NCI-H510A (cell line): ENCODE measurements at regions not wholly inside any gene's neighbourhood (a gene's known extent, or its start where the extent isn't known, plus 50 kb on each side); places are given as distances from the start of the nearest gene placed in this dataset.
"Not testable (repeated sequence)": the region's sequence is repeated elsewhere in the genome, so short reads cannot be mapped to it uniquely, and the experiment has no call there.

Experiments
- DNase-seq: peaks from one replicate; lab custom pipeline; 2025; lab: John Stamatoyannopoulos, UW

GRCh38 chr10:56104487-56104886 lies 256.6 kb downstream of the ZWINT start:
- DNase-seq: no peak

GRCh38 chr10:56096226-56096517 lies 264.9 kb downstream of the ZWINT start:
- DNase-seq: no peak

GRCh38 chr10:56095506-56096225 lies 265.4 kb downstream of the ZWINT start:
- no peak for DNase-seq

DNA sequence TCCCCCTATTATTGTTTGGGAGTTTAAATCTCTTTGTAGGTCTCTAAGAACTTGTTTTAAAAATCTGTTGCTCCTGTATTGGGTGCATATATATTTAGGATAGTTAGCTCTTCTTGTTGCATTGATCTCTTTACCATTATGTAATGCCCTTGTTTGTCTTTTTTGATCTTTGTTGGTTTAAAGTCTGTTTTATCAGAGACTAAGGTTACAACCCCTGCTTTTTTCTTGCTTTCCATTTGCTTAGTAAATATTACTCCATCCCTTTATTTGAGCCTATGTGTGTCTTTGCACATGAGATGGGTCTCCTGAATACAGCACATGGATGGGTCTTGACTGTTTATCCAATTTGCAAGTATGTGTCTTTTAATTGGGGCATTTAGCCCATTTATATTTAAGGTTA lies 267.4 kb downstream of the ZWINT start:
- not testable (repeated sequence) for DNase-seq

- no peak for DNase-seq
Measured at GRCh38 chr10:56091872-56092271, 269.2 kb downstream of the ZWINT start.

- no peak for DNase-seq
Measured at GRCh38 chr10:56090914-56091540, 270.0 kb downstream of the ZWINT start.

GRCh38 chr10:56085406-56086122 lies 275.5 kb downstream of the ZWINT start:
- no peak for DNase-seq

DNA sequence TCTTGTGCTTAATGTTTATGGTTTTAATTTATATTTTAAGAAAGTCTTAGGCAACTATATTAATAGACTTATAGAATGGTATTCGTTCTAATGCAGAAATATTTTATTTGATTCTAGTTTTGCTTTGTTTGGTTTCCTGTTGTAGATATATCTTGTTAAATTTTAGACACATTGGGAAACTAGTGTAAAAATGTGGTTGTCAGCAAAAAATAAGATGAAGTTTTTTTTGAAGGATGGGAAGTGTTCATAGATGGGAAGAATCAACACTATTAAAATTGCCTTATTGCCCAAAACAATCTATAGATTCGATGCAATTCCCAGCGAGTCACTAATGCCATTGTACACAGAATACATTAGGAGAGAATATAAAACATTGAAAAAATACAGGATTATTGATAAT lies 278.9 kb downstream of the ZWINT start:
- no peak for DNase-seq

DNA sequence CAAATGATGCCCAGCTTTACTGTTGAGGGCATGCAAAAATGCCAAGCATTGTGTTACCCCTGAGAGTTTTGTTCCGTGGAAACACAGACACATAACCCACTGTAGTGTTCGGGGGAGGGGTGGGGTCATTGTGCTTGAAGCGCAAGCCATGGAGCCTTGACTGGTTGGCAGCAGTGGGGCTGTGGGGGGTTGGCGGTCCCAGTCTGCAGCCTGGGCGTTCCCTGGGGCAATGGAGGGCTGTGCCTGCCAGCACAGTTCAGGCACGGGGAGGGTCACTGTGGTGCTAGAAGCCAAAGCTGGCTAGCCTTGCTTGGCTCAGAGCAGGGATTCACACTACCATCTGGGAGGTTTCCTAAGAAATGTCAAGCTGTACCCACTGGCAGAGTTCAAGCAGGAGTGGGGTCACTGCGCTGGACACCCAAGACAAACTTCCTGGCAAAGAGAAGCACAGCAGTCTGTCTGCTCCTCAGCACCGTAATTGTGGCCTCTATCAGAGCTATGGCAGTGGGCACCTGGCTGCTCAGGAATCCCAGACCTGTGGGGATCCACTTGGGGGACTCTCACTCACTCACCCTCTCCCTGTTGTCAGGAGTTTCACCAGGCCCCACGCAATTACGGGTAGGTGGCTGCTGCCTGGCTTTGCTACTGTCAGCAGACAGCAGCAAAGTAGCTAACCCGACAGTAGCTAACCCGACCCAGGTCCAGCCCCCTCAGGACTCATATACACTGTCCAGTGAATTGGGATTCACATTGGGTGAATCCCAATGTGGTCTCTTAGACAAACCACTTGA lies 292.4 kb downstream of the ZWINT start:
- no peak for DNase-seq

DNA sequence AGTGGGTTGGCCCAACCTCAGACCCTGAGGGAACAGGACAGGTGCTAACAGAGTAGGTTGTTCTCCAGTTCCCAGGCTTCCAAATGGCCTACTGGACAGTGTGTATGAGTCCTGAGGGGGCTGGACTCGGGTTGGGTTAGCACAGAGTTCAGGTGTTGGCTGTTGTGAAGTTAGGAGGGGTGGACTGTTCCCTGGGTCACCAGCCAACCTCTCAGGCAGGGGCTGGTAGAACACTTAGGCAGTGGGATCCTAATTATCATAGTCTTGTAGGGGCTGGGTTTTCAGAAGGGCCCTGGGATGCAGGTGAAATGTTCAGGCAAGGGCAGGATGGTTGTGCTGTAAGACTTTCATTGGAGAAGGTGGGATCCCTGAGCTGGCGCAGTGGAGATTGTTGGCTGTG lies 293.0 kb downstream of the ZWINT start:
- no peak for DNase-seq

DNA sequence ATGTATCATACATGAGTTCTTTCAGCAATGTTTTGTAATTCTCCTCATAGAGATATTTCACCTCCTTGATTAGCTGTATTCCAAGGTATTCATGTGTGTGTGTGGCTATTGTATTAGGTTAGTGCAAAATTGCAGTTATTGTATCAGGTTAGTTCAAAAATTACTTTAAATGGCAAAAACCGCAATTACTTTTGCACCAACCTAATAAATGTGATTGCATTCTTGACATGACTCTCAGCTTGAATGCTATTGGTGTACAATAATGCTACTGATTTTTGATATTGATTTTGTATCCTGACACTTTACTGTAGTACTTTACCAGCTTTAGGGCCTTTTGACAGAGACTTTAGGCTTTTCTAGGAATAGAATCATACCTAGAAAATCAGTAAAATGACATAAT lies 297.4 kb downstream of the ZWINT start:
- DNase-seq: no peak

DNA sequence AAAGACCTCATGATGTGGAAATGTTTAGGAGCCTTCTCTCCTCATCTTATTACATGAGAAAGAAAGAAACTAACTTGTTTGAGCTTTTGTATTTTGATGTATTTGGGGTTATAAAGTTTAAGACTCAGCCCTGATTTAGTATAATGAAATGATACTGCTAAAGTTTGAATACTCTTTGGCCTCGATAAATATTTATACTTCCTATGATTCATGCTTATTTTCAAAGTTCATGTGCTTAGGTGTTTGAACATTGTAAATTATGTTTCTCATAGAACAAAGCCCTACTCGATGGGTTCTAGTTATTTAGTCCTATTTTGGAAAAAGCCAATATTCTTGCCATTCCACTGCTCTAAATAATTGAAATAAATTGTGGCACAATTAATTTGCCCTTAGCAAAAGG lies 303.2 kb downstream of the ZWINT start:
- DNase-seq: no peak

DNA sequence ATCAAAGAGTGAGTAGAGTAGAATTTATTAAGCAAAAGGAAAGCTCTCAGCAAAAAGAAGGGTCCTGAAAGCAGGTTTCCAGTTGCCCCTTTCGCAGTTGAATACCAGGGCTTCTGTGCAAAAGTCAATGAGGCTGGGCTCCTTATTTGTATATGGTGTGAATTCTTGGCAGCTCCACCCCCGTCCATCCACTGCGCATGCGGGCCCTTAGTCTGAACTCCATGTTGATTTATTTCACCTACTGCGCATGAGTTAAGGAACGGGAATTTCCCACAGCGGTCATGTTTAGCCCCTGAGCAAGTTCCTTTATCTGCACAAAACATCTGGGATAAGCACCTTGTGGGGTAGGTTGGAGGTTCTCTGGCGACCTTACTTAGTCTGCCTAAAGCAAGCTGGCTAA lies 325.6 kb downstream of the ZWINT start:
- DNase-seq: no peak

- no peak for DNase-seq
Measured at GRCh38 chr10:56028298-56029132, 332.5 kb downstream of the ZWINT start.

- no peak for DNase-seq
Measured at GRCh38 chr10:56012101-56012500, 349.0 kb downstream of the ZWINT start.

- no peak for DNase-seq
Measured at GRCh38 chr10:56003555-56003954, 357.5 kb downstream of the ZWINT start.

- no peak for DNase-seq
Measured at GRCh38 chr10:55989188-55989587, 371.9 kb downstream of the ZWINT start.

- no peak for DNase-seq
Measured at GRCh38 chr10:55979203-55979602, 381.9 kb downstream of the ZWINT start.

DNA sequence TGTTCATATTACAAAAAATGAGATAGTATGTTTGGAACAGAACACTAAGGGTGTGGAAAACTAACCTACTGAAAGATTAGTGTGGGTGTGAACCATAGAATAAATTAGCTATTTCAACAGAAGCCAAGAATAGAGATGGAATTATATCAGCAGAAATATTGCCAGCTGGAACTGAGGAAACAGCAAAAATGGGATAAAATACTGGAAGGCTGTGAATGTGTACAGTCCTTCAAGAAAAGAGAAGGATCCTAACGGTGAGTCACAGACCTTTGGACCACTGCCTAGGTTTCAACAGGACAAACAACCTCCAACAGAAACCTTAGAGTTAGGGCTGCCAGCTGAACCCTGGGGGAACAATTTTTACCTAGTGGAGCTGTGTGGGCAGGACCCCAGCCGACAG lies 395.0 kb downstream of the ZWINT start:
- DNase-seq: no peak

DNA sequence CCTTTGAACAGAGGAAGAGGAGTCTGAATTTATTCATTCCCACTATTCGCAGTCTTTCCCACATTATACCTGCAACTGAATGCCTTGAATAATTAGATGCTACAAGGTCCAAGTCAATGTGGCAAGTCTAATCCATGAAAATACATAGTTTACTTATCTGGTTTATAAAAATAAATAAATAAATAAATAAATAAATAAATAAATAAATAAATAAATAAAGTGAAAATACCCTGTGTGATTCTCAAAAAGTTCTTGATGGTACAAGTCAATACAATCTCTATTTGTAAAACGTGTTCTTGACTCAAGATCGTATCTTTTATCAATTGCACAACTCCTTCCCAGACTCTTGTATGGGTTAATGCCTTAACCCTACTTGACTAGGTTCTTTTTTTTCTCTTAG lies 417.7 kb downstream of the ZWINT start:
- DNase-seq: no peak

GRCh38 chr10:55929291-55929690 lies 431.8 kb downstream of the ZWINT start:
- DNase-seq: no peak
